Neural cell (in vitro differentiated cells): ENCODE measurements at regions not wholly inside any gene's neighbourhood (a gene's known extent, or its start where the extent isn't known, plus 50 kb on each side); places are given as distances from the start of the nearest gene placed in this dataset.
"Not testable (repeated sequence)": the region's sequence is repeated elsewhere in the genome, so short reads cannot be mapped to it uniquely, and the experiment has no call there.

ENCODE experiments used
- H2AFZ ChIP-seq: fragments of 200-600, 300-800 bp; sonication (generic), shearing (Covaris generic); 2 replicates; pipeline ENCODE4 v1.6.0; 2014; ENCODE audit warnings: low read depth, mild to moderate bottlenecking, antibody characterized with exemption, low read length, moderate library complexity
- H3F3A ChIP-seq: fragments of 200-600 bp; shearing (Covaris generic); 2 replicates; pipeline ENCODE4 v1.6.1; 2016; ENCODE audit warnings: mild to moderate bottlenecking, moderate library complexity, mixed read lengths, antibody characterized with exemption, low read length; ENCODE audit not compliant: insufficient read depth, poor library complexity, severe bottlenecking
- H3K27ac ChIP-seq: fragments of 200-600, 300-800 bp; sonication (generic), shearing (Covaris generic); 2 replicates; pipeline ENCODE4 v1.5.1; 2014; ENCODE audit warnings: mild to moderate bottlenecking, low read length, moderate library complexity
- H3K27me3 ChIP-seq: fragments of 300-800, 200-600 bp; sonication (generic), shearing (Covaris generic); 2 replicates; pipeline ENCODE4 v1.6.0; 2014; ENCODE audit warnings: mild to moderate bottlenecking, low read depth, low read length, moderate library complexity; ENCODE audit not compliant: insufficient read depth
- H3K36me3 ChIP-seq: fragments of 300-800, 200-600 bp; sonication (generic), shearing (Covaris generic); 2 replicates; pipeline ENCODE4 v1.5.1; 2014; ENCODE audit warnings: mild to moderate bottlenecking, antibody characterized with exemption, low read length, moderate library complexity; ENCODE audit not compliant: insufficient read depth
- H3K4me2 ChIP-seq: fragments of 300-800, 200-600 bp; sonication (generic), shearing (Covaris generic); 2 replicates; pipeline ENCODE4 v1.6.0; 2014; ENCODE audit warnings: mild to moderate bottlenecking, low read length
- H3K4me3 ChIP-seq: fragments of 300-800, 200-600 bp; sonication (generic), shearing (Covaris generic); 2 replicates; pipeline ENCODE4 v1.5.1; 2014; ENCODE audit warnings: mild to moderate bottlenecking, low read length, moderate library complexity
- H3K79me2 ChIP-seq: fragments of 200-600 bp; shearing (Covaris generic); replicated peaks from 2 replicates; pipeline ENCODE4 v1.6.0; 2014; ENCODE audit warnings: mild to moderate bottlenecking, low read length, moderate library complexity; ENCODE audit not compliant: insufficient read depth
- H3K9ac ChIP-seq: fragments of 300-800, 200-600 bp; sonication (generic), shearing (Covaris generic); 2 replicates; pipeline ENCODE4 v1.6.1; 2016; ENCODE audit warnings: mild to moderate bottlenecking, low read length, mixed read lengths
- H3K9me2 ChIP-seq: fragments of 200-600 bp; shearing (Covaris generic); 2 replicates; pipeline ENCODE4 v1.6.1; 2016; ENCODE audit warnings: mild to moderate bottlenecking, low read length, mixed read lengths; ENCODE audit not compliant: insufficient read depth
- H3K9me3 ChIP-seq: fragments of 200-600, 300-800 bp; sonication (generic), shearing (Covaris generic); 2 replicates; pipeline ENCODE4 v1.6.1; 2016; ENCODE audit warnings: mild to moderate bottlenecking, mixed run types, low read length, moderate library complexity, mixed read lengths
- H4K20me1 ChIP-seq: fragments of 200-600 bp; shearing (Covaris generic); 2 replicates; pipeline ENCODE4 v1.6.1; 2016; ENCODE audit warnings: mild to moderate bottlenecking, mixed run types; ENCODE audit not compliant: insufficient read depth
- CTCF ChIP-seq: fragments of 450-650 bp; IDR thresholded peaks from 2 replicates; pipeline ENCODE4 v1.5.1; 2014; ENCODE audit warnings: antibody characterized with exemption, mild to moderate bottlenecking, moderate library complexity; ENCODE audit not compliant: poor library complexity, severe bottlenecking
- EP300 ChIP-seq: fragments of 450-650 bp; conservative IDR thresholded peaks from 2 replicates; pipeline ENCODE4 v1.6.1; 2014; ENCODE audit warnings: antibody characterized with exemption, mild to moderate bottlenecking, moderate library complexity; ENCODE audit not compliant: poor library complexity, severe bottlenecking
- EZH2 ChIP-seq: fragments of 200-600, 300-800 bp; shearing (Covaris generic), sonication (generic); IDR thresholded peaks from 2 replicates; pipeline ENCODE4 v1.6.1; 2014; ENCODE audit warnings: antibody characterized with exemption, low read length, borderline replicate concordance, mild to moderate bottlenecking; ENCODE audit not compliant: insufficient read depth, poor library complexity, severe bottlenecking
- MXI1 ChIP-seq: fragments of 450-650 bp; conservative IDR thresholded peaks from 2 replicates; pipeline ENCODE4 v1.6.1; 2014; ENCODE audit warnings: antibody characterized with exemption, mild to moderate bottlenecking; ENCODE audit not compliant: poor library complexity, severe bottlenecking
- POLR2AphosphoS5 ChIP-seq: IDR thresholded peaks from 2 replicates; pipeline ENCODE4 v1.6.1; 2012
- RAD21 ChIP-seq: fragments of 450-650 bp; conservative IDR thresholded peaks from 2 replicates; pipeline ENCODE4 v1.6.1; 2014; ENCODE audit warnings: antibody characterized with exemption, mild to moderate bottlenecking, moderate library complexity
- SMC3 ChIP-seq: fragments of 450-650 bp; conservative IDR thresholded peaks from 2 replicates; pipeline ENCODE4 v1.6.1; 2014; ENCODE audit warnings: antibody characterized with exemption, mild to moderate bottlenecking, moderate library complexity; ENCODE audit not compliant: poor library complexity
- TAF1 ChIP-seq: IDR thresholded peaks from 2 replicates; pipeline ENCODE4 v1.6.1; 2012; ENCODE audit warnings: low read depth

- Histone ChIP-seq H3K9ac (no peak overlapping the region), H3K9me3 (no peaks in the 10 kb centered on the region), H4K20me1 (no peaks in the 10 kb centered on the region), H3F3A (no peaks in the 10 kb centered on the region), H2AFZ (no peak overlapping the region), H3K9me2 (no peaks in the 10 kb centered on the region), H3K36me3 (no peaks in the 10 kb centered on the region), H3K27me3 (no peaks in the 10 kb centered on the region), H3K4me3 (no peak overlapping the region), H3K4me2 (no peak overlapping the region), H3K27ac (no peak overlapping the region), H3K79me2 (no peaks in the 10 kb centered on the region)
- TF ChIP-seq EZH2 (no peak), POLR2AphosphoS5 (no peak), RAD21 (no peak), TAF1 (no peak), SMC3 (no peak)
Observed at GRCh38 chr14:53401646-53402045, 248.5 kb upstream of the DDHD1 start.

GRCh38 chr14:53399057-53399456, 245.9 kb upstream of the DDHD1 start:
- no peak overlapping the region for H3K4me2 ChIP-seq

GRCh38 chr14:53398616-53399015, 245.5 kb upstream of the DDHD1 start:
- no peaks in the 10 kb centered on the region for H3K9me2 ChIP-seq
- H3K79me2 ChIP-seq: no peaks in the 10 kb centered on the region
- H3F3A ChIP-seq: no peaks in the 10 kb centered on the region
- H3K27ac ChIP-seq: no peak overlapping the region
- H4K20me1 ChIP-seq: no peaks in the 10 kb centered on the region
- no peak overlapping the region for H3K9ac ChIP-seq
- no peak overlapping the region for H2AFZ ChIP-seq
- TF ChIP-seq CTCF (no peak), EP300 (no peak), RAD21 (no peak)
- H3K9me3 ChIP-seq: no peaks in the 10 kb centered on the region
- no peak overlapping the region for H3K4me3 ChIP-seq
- H3K4me2 ChIP-seq: no peak overlapping the region
- H3K36me3 ChIP-seq: no peaks in the 10 kb centered on the region
- H3K27me3 ChIP-seq: no peaks in the 10 kb centered on the region

More at GRCh38 chr14:53399057-53399456, 245.9 kb upstream of the DDHD1 start:
- H3F3A ChIP-seq: no peaks in the 10 kb centered on the region
- no peak overlapping the region for H3K4me3 ChIP-seq
- H3K9ac ChIP-seq: no peak overlapping the region
- H3K9me2 ChIP-seq: no peaks in the 10 kb centered on the region
- H3K79me2 ChIP-seq: no peaks in the 10 kb centered on the region
- TF ChIP-seq MXI1: no peak
- H4K20me1 ChIP-seq: no peaks in the 10 kb centered on the region
- no peaks in the 10 kb centered on the region for H3K27me3 ChIP-seq
- no peak overlapping the region for H2AFZ ChIP-seq
- no peaks in the 10 kb centered on the region for H3K36me3 ChIP-seq
- no peak overlapping the region for H3K27ac ChIP-seq
- no peaks in the 10 kb centered on the region for H3K9me3 ChIP-seq

GRCh38 chr14:53395267-53395666, 242.1 kb upstream of the DDHD1 start:
- not testable (repeated sequence) for H3K9me2 ChIP-seq, H3K4me2 ChIP-seq, H3K79me2 ChIP-seq, H3F3A ChIP-seq, H3K9me3 ChIP-seq, H4K20me1 ChIP-seq, H2AFZ ChIP-seq, H3K36me3 ChIP-seq, H3K9ac ChIP-seq, H3K27me3 ChIP-seq, H3K27ac ChIP-seq, H3K4me3 ChIP-seq
